ENCODE measurements at regions not wholly inside any gene's neighbourhood (a gene's known extent, or its start where the extent isn't known, plus 50 kb on each side); places are given as distances from the start of the nearest gene placed in this dataset.
"Not testable (repeated sequence)": the region's sequence is repeated elsewhere in the genome, so short reads cannot be mapped to it uniquely, and the experiment has no call there.

- Mint-ChIP-seq H3K4me1 (ENCODE audit: low read depth) (peaks cover 76% of the 10 kb centered on the region), H3K9me3 (no peaks in the 10 kb centered on the region), H3K36me3 (ENCODE audit: low read depth) (peaks cover 7% of the 10 kb centered on the region; the same call in 1 of the 2 replicates), H3K4me3 (peak overlapping the region; percentile 81), H3K27ac (peak overlapping the region; percentile 94), H3K27me3 (ENCODE audit: insufficient read depth) (no peaks in the 10 kb centered on the region)
- DNase-seq: peak; percentile 42
- no peak for TF ChIP-seq CTCF (IDR thresholded peaks at IDR 0.05)
These were observed 184.9 kb upstream of the TENT5A start for GRCh38 chr6:81937296-81937937.

GRCh38 chr6:81934936-81935335, 182.5 kb upstream of the TENT5A start:
- no peaks in the 10 kb centered on the region for H3K9me3 Mint-ChIP-seq
- H3K4me3 Mint-ChIP-seq: no peak overlapping the region
- H3K36me3 Mint-ChIP-seq (ENCODE audit: low read depth): peaks cover 9% of the 10 kb centered on the region; the same call in 1 of the 2 replicates
- no peak for TF ChIP-seq CTCF (IDR thresholded peaks at IDR 0.05)
- H3K4me1 Mint-ChIP-seq (ENCODE audit: low read depth): peaks cover 61% of the 10 kb centered on the region
- no peaks in the 10 kb centered on the region; the same call in 1 of the 2 replicates for H3K27me3 Mint-ChIP-seq (ENCODE audit: insufficient read depth)
- H3K27ac Mint-ChIP-seq: no peak overlapping the region
- DNase-seq: no peak

- no peaks in the 10 kb centered on the region; the same call in 1 of the 2 replicates for H3K27me3 Mint-ChIP-seq (ENCODE audit: insufficient read depth)
- no peak for DNase-seq
- peaks cover 9% of the 10 kb centered on the region; the same call in 1 of the 2 replicates for H3K36me3 Mint-ChIP-seq (ENCODE audit: low read depth)
- no peaks in the 10 kb centered on the region for H3K9me3 Mint-ChIP-seq
- no peak for TF ChIP-seq CTCF (IDR thresholded peaks at IDR 0.05)
- H3K27ac Mint-ChIP-seq: no peak overlapping the region
- H3K4me1 Mint-ChIP-seq (ENCODE audit: low read depth): peaks cover 53% of the 10 kb centered on the region
- no peak overlapping the region for H3K4me3 Mint-ChIP-seq
These were observed 181.1 kb upstream of the TENT5A start for GRCh38 chr6:81933608-81934051.

GRCh38 chr6:81933089-81933488, 180.6 kb upstream of the TENT5A start:
- H3K4me3 Mint-ChIP-seq: no peak overlapping the region
- H3K27me3 Mint-ChIP-seq (ENCODE audit: insufficient read depth): no peaks in the 10 kb centered on the region; the same call in 1 of the 2 replicates
- TF ChIP-seq CTCF (IDR thresholded peaks at IDR 0.05): no peak
- H3K9me3 Mint-ChIP-seq: no peaks in the 10 kb centered on the region
- no peak overlapping the region for H3K27ac Mint-ChIP-seq
- H3K4me1 Mint-ChIP-seq (ENCODE audit: low read depth): peaks cover 47% of the 10 kb centered on the region
- peaks cover 9% of the 10 kb centered on the region; the same call in 1 of the 2 replicates for H3K36me3 Mint-ChIP-seq (ENCODE audit: low read depth)
- no peak for DNase-seq

GRCh38 chr6:81932448-81932847, 180.0 kb upstream of the TENT5A start:
- H3K27me3 Mint-ChIP-seq (ENCODE audit: insufficient read depth); DNase-seq; H3K4me3 Mint-ChIP-seq; H3K36me3 Mint-ChIP-seq (ENCODE audit: low read depth); H3K9me3 Mint-ChIP-seq; H3K27ac Mint-ChIP-seq: not testable (repeated sequence)
- H3K4me1 Mint-ChIP-seq (ENCODE audit: low read depth): peaks cover 41% of the 10 kb centered on the region

GRCh38 chr6:81929828-81930227, 177.3 kb upstream of the TENT5A start:
- no peak overlapping the region for H3K27ac Mint-ChIP-seq
- H3K4me1 Mint-ChIP-seq (ENCODE audit: low read depth): peaks cover 26% of the 10 kb centered on the region
- no peaks in the 10 kb centered on the region; the same call in 1 of the 2 replicates for H3K27me3 Mint-ChIP-seq (ENCODE audit: insufficient read depth)
- H3K4me3 Mint-ChIP-seq: no peak overlapping the region
- TF ChIP-seq CTCF (IDR thresholded peaks at IDR 0.05): no peak
- peaks cover 6% of the 10 kb centered on the region; the same call in 1 of the 2 replicates for H3K36me3 Mint-ChIP-seq (ENCODE audit: low read depth)
- DNase-seq: no peak
- H3K9me3 Mint-ChIP-seq: no peaks in the 10 kb centered on the region
